GM19452 (cell line): ENCODE measurements at regions not wholly inside any gene's neighbourhood (a gene's known extent, or its start where the extent isn't known, plus 50 kb on each side); places are given as distances from the start of the nearest gene placed in this dataset.

Source experiments
- ATAC-seq: cut with Tn5 transposase; IDR thresholded peaks from one replicate; pipeline ENCODE4 v1.9.1; 2021; ENCODE audit not compliant: unreplicated experiment

DNA sequence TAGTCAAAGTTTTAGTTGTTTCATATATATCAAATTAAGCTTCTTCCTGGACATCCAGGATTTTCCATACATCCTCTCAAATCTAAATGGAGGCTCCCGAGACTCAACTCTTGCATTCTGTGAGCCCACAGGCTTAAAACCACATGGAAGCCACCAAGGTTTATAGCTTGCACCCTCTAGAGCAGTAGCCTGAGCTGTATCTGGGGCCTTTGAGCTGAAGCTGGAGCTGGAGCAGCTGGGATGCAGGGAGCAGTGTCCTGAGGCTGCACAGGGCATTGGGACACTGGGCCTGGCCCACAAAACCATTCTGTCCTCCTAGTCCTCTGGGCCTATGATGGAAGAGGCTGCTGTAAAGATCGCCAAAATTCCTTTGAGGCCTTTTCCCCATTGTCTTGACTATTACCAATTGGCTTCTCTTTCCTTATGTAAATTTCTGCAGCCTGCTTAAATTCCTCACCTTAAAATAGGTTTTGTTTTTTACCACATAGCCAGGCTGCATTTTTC is 151.0 kb downstream of the COX7C start:
- ATAC-seq, result no peak

DNA sequence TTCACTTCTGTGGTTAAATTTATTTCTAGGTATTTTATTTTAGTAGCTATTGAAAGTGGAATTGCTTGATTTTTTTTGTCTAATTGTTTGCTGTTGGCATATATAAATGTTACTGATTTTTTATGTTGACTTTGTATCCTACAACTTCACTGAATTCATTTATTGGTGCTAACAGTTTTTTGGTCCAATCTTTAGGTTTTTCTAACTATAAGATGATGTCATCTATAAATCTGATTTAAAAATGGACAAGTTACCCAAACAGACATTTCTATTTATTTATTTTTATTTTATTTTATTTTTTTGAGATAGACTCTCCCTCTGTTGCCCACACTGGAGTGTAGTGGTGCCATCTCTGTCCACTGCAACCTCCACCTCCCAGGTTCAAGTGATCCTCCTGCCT is 162.3 kb downstream of the COX7C start:
- no peak for ATAC-seq

DNA sequence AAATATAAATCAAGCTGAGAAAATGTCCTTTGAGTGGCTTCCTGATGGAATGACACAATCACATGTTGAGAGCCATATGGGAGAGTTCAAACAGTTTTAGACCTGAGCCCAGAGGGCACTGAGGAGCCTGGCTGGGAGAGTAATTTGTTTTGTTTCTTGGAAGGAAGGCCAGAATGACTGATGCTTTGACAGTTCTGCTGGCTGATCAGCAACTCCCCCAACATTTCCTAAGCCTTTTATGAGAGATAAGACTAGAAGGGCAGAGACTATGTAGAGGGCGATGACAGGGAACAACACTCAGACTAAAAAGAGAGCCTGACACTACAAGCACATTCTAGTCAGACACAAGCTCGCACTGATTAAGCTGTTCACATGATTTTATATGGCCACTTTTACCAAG is 169.2 kb downstream of the COX7C start:
- no peak for ATAC-seq

DNA sequence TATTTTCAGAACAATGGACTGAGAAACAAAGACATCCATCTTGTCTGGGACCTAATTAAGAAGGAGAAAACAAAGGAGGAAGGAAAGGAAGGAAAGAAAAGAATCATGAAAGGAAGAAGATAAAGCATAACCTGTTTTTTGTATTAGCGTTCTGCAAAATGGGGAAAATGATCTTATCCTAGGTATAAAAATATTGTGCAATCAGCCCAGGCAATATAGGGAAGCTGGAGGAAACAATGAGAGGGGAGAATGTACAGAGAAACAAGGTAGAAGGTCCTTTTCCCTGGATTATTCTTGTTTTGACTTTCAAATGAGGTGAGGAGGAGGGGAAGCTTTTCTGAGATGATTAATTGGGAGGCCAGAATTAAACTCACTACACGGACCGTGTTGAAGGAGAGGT is 177.9 kb downstream of the COX7C start:
- no peak for ATAC-seq

DNA sequence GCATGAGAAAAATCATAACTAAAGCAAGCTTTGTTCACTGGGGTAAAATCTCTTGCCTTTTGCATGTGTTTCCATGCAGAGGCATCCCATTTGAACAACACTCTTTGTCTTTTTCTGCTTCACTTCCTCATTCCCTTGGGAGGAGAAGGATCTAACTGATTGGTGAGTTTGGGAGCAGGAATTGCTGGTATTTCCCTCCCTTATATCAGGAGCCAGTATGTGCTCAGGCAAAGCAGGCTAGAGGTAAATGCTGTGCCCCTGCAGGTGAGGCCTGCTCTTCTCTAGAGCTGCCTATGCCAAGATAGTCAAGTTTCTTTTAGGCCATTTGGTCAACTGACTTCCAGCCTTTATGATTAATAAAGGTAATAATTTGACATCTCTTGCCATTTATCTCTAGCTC is 179.9 kb downstream of the COX7C start:
- no peak for ATAC-seq

DNA sequence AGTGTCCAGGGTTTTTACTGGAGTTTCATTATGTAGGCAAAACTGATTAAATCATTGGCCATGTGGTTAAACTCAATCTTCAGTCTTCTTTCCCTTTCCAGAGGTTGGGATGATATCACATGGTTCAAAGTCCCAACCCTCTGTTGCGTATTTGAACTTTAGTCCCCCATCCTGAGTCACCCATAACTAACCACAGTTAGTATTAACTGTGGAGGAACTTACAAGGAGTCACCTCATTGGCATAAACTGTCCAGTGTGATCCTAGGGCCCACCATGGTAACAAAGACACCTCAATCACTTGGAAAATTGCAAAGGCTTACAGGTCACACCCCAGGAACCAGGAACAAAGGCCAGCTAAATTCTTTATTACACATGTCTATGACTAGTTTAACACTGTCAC is 188.5 kb downstream of the COX7C start:
- no peak for ATAC-seq

DNA sequence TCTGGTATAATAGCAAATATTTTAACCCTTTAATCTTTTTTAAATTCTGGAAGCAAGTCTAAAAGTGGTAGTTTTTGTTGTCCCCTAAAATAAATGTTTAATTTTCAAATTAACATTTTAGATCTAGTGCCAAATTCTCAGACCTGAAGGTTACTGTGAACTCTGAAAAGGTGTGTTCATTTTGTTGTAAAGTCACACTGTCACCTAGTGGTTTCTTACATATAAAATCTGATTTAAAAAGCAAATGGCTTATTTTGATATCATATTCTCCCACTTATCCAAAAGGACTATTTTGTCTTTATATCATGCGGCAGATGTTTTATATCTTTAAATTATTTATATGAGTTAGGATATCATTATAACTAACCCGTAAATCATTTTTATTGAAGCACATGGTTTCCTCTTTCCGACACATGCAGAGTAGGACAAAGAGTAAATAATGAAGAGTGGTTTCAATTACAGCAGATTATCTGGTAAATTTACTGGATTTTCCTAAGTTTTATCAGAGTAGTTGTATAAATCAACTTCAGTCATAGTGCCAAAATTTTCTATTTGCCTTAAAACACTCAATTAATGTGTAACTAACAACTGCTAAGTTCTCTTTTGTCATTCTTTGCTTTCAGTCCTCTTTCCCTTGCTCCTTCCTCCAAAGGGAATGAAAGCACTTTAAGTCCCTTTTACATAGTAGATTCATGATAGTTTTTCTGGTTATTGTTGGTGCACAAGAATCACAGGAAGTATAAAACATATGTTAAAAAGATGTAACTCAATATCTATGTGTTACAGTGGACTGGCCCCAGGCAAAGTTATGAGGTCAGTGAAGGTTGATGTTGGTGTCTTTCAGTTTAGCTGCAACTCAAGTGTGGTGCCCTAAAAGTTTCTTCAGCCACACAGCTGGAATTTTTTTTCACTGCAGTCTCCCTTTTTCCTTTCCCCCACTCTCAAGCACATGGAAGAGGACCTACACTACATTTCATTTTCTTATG is 189.6 kb downstream of the COX7C start:
- no peak for ATAC-seq

DNA sequence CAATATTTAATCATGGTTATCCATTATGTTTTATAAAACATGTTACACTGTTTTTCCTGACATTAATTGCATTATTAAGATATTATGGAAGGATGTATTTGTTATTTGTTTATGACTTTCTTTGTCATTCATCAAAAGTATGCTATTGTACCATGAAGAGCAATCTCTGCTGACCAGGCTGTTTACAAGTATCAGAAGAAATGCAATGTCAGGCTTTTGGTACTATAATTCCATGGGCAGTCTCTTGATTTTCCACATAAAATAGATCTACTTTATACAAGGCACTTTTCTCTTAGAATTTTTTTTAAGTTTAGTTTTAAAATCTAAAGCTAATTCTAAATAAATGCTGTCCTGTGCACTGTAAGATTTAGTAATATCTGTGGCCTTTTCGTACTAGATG is 196.6 kb downstream of the COX7C start:
- ATAC-seq, result no peak

DNA sequence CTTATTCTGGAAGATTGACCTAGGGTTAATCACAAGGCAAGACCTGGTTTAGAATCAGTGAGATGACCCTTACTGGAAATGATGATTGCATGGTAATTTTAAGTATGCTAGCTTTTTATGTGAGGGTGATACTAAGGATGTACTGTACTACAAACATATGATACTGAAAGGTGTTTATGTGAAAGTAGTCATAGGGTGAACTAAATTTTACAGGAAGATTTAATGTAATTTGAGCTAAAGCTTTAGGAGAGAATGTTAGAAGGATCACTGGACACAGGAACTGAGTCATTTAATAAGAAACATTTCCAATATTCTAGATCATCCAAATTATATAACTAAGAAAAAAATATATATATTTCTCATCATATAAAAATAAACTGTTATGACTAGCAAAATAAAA is 197.2 kb downstream of the COX7C start:
- ATAC-seq, result no peak

DNA sequence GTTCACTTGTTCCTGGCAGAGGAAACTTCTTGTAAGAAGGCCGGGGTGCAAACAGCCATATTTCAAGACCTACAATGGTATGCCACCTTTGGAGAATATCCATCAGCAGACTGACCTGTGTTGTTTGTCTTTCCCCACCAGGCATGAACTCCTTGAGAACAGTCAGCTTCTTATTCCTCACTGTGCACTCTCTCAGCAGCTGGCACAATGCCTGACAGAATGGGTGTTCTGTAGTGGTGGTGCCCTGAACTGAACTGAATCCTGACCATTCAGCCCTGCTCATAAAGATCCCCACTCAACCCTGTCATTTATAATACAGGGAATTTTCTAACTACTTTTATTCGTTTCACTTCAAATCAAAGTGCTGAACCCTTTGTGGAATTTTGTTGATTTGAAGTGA is 206.9 kb downstream of the COX7C start:
- ATAC-seq, result no peak

DNA sequence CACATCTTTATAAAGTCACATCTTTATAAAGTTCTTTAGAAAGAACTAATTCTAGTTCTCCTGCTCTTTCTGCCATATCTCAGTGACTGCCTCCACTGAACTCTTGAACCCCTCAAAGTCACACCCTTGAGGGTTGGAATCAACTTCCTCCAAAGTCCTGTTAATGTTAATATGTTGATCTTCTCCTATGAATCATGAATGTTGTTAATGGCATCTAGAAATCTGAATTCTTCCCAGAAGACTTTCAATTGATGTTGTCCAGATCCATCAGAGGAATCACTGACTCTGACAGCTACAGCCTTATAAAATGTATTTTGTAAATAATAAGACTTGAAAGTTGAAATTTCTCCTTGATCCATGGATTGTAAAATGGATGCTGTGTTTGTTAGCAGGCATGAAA is 213.4 kb downstream of the COX7C start:
- no peak for ATAC-seq

DNA sequence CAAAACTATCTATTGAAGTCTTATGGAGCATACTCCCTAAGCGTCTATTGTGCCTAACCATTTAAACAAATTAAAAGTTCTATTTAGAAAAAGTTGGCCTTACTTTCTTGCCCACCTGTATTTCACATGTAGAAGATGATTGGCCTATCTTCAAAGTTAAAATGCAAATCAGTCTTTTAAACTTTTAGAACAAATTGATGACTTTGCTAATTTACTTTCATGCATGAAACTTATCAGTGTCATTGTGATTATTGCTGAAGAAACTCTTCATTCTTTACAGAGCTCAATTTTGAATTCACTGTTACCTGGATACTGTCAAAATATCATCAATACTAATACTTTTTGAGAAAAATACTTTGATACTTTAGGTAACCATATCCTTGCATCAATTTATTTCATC is 216.1 kb downstream of the COX7C start:
- ATAC-seq, result no peak

DNA sequence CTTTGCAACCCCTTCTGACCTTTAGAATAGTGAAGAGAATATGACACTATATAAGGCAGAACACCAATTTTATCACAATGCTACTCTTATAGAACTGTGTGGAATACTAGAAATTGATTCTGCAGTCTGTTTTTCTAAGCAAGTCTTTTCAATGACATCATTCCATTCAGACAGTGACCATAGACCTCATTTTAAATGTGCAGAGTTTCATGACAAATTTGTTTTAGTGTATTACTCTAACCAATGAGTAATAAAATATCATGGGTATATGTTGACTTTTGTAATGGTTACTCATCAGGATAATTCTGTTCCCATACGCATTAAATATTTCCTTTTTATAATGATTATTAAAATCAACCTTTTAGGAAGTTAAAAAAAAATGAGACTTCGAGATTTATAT is 219.9 kb downstream of the COX7C start:
- ATAC-seq, result no peak

DNA sequence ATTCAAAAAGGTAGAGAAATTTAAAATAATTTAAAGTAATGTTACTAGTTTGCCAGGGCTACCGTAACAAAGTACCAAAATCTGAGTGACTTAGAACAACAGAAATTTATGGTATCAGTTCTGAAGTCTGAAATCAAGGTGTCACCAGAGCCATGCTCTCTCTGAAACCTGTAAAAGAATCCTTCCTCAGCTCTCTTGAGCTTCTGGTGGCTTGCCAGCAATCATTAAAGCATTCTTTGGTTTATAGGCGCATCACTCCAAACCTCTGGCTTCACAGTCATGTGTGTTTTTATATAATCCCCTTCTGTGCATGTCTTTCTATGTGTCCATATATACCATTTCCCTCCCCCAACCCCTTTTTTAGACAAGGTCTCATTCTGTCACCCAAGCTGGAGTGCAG is 220.3 kb downstream of the COX7C start:
- ATAC-seq, result no peak

DNA sequence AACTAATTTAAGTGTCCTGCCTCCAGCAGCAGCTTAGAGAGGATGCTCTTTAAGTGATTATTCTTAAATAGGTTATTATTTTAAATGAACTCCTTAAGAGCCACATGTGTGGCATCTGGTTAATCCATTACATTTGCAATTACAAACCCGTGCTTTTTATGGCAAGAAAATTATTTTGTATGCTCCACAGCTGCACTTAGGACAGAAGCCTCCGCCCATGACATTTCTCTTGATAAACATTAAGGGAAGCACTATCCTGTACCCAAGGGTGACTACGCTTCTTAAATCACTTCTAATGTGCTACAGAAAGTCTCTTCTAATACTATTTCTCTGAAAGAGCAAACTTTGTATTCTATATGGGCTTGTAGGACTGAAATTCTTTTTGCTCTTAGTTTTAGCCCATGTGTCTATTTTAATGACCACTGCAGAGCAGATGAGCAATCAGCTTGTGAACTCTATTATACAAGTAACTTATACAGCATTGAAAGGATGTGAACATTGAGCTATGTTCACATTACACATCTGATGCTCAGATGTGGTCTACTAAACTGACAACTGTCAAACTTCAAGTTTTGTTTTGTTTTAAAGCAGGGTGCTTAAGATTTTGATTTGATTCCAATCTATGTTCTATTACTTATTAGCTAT is 223.4 kb downstream of the COX7C start:
- no peak for ATAC-seq

DNA sequence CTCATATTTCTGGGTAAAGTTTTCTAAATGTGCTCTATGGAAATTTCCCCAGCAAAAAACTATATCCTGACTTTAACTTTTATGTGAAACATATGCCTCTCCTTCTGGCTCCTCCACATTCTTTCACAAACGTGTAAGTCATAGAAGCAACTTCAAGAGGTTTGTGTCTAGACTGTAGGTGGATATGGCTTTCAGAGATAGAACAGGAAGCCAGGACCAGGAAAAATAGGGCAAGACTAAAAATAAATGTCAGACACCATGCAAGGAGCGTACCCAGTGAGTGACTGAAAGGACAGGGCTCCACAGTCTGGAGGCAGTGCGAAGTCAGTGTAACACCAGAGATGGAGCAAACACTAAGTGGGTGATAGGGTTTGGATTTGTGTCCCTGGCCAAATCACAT is 240.7 kb downstream of the COX7C start:
- no peak for ATAC-seq

DNA sequence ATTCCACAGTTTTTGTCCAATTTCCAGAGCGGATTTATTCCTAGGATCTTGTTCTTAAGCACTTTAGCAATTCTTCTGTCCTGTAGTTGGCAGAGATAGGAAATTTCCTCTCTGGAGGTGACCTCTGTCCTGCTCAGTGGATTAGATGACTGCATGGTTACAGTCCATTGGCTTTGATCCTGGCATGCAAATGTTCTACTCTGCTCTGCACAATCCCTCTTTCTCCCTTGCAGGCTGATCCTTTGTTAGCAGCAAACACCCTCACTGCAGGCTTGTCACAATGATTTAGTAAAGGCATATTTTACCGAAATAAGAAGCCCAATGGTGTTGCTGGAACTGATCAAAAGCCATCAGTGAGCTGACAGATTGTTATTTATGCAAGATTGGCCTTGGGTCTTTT is 243.8 kb downstream of the COX7C start:
- ATAC-seq, result no peak

DNA sequence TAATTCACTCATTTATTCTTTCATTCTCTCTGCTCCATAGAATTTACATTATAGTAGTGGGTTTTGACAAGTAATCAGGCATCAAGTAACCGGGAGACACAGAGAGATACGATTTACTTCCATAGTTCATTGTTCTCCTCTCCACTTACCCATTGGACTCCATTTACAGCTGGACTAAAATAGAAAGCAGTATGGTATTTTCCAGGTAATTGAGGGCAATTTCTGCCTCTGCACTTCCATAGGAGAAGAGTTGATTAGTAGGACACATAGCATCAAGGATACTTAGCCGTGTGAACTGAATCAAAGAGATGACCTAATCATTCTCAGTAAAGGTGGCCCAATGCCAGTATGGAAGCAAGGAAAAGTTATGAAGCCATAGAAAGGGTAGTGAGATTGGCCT is 244.4 kb downstream of the COX7C start:
- no peak for ATAC-seq

DNA sequence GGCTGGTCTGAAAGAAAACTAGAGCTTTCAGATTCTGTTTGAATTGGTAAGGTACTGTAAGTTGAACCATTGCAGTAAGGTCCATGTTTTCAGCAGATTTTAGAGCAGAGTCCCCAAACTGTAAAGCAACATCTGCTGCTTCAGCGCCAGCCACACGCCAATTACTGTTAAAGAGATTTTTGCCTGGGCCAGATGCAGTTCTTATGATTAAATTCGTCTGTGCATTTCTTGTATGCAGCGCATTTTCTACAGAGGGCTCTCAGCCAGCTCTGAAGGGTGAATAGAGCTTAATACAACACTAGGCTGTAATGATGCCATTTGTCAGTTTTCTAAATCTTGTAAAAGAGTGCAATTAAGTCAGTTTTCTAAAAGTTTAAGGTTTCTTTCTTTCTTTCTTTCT is 246.3 kb downstream of the COX7C start:
- no peak for ATAC-seq

DNA sequence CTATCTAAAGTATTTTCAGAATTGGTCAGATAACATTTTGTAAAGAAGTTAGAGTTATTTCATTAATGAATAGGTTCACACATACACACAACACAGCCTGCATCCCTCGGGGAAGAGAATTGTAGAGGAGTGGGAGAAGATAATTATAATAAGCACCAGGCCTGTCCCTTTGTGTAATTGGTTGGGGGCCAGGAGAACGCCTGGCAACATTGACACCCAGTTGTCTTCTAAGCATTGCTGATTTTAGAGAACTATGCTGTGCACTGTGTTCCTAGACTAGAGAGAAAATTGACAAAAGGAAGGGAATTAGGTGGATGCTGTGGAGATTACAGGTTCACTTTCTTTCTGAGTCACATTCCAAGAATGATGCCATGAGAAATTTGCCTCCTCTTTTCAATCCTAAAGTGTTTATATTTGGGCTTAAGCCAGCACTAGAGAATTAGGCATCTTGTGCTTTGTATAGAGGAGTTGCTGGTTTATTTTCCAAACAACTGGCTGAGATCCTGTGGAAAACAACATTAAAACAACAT is 247.6 kb downstream of the COX7C start:
- ATAC-seq, result no peak

DNA sequence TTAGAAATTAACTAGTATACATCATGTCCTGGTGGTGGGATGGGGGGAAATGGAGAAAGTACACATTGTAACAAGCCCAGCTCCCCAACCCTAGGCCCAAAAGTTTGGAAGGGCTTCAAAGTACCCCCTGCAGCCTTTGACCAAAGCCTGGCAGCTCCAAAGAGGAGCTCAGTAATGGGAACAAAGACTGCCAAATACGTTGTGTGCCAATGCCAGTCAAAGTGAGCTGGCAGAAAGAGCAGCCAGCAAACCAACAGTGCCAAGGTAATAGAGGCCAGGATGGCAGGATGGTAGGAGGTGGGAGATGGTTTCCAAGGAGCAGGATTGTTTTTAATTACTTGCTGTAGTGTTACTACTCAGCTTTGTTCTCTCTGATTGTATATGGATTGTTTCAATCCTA is 248.3 kb downstream of the COX7C start:
- ATAC-seq, result no peak

DNA sequence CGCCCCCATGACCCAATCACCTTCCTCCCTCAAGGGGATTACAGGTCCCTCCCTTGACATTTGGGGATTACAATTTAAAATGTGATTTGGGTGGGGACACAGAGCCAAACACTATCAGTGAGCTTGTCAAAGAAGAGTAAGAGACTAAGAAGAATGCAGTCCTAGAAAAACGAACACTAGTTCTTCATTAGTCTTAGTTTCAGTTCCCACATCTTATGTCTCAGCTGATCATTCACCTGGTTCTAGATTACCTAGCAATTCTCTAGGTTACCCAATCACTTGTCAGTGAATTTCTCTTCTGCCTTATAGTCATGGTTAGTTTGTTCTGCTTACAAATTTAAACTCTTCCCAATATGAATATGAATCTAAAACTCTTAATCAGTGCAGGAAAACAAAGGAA is 251.5 kb downstream of the COX7C start:
- ATAC-seq, result no peak
